RKO (cell line): ENCODE measurements at regions not wholly inside any gene's neighbourhood (a gene's known extent, or its start where the extent isn't known, plus 50 kb on each side); places are given as distances from the start of the nearest gene placed in this dataset.
"Not testable (repeated sequence)": the region's sequence is repeated elsewhere in the genome, so short reads cannot be mapped to it uniquely, and the experiment has no call there.

Experiments used
- DNase-seq: peaks from one replicate; pipeline ENCODE4 v3.0.0-alpha.2; 2016; ENCODE audit warnings: low spot score

DNA sequence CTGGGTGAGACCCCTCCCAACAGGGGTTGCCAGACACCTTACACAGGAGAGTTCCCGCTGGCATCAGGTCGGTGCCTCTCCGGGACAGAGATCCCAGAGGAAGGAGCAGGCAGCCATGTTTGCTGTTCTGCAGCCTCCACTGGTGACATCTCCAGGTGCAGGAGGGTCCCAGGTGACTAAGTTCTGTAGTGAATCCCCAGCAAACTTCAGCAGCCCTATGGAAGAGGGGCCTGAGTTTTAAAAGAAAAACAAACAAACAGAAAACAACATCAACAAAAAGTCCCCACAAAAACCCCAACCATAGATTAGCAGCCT is 515.1 kb downstream of the FRK start:
- no peak for DNase-seq

DNA sequence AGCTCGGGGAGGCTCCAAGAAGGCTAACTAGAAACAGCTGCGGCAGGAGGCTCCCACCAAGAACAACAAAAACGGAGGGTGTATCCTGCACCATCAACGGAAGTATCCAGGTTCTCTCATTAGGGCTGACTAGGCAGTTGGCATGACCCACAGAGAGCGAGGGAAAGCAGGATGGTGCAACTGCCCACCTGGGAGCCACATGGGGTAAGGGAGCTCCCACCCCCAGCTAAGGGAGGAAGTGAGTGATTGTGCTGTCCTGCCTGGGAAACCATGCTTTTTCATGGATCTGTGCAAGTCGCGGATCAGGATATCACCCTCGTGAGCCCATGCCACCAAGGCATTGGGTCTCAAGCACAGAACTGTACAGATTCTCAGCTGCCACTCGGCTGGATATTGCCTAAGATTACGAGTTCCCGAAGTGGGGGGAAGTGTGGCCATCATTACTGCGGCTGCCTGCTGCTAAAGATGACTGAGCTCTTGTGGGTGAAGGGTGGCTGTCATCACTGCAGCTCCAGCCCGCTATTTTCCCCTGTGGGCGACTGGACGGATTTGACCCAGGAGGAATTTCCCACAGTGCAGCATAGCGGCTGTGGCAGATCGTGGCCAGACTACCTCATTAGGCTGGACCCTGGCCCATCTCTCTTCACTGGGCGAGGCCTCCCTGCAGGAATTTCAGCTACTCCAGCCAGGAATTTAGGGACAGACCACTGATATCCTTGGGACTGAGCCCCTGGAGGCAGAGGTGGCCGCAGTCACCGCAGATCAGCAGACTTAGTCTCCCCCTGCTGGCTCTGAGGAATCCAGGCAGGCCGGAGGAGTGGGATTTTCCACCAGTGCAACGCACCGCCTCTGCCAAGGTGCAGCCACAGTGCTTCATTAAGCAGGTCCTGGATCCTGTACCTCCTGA is 515.7 kb downstream of the FRK start:
- no peak for DNase-seq

DNA sequence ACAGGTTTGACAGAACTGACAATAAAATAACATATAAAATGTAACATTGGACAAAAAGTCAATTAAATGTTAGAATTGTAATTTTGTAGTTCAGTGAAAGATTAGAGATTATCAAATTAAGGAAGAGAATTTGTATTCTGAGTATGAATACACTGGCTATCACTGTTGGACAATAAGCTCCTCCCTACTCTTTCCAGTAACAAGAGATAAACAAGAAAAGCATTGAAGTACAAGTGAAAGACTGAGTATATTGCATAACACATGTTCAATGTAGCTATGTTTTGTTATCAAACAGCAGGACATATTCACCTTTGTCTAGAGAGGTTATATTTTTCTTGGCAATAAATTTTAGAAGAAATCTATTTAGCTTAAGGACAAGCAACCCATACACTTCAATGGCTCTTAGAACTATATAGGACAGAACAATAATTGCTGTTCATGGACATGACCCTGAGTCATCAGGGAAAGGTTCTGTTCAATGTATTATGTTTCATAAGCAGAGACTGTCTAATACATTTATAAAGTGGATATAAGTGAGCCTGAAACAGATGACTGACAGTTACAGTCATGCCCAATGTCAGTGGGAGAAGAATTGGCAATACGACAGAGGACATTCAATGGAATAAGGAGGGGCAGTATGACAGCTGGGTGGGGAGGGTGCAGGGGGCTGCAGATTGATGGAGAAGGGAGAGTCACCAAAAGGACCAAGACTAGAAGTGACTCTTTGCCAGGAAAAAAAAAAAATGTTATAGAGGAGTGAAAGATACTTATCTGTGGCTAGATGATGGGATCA is 520.4 kb downstream of the FRK start:
- no peak for DNase-seq

DNA sequence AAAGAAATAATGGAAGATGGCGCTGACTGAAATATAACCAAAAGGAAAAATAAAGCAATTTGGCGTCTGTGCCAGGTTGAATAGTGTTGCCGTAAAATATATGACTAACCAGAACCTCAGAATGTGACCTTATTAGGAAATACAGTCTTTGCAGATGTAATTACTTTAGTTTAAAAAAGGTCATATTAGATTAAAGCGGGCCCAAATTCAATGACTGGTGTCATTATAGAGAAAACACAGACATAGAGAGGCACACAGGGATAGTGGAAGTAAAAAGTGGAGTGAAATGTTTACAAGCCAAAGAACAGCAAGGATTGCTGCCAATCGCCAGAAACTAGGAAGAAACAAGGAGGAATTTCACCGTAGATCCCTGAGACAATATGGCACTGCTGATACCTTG is 521.2 kb downstream of the FRK start:
- no peak for DNase-seq

DNA sequence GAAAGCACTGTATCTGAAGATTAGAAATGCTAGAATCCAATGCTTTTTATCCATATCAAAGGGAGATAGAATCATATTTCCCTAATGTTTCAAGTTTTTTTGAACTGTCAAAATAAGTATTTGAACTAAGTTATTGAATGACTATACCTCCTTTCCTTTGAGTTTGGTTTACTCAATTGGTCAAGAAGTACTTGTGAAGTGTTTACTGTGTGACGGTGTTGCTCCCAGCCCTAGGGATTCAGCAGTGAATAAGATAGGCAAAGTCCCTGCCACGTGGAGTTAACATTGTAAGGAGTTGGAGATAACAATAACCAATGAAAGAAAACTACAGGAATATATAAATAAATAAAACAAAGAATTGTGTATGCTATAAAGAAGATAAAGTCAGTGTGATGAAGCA is 535.9 kb downstream of the FRK start:
- DNase-seq = no peak

DNA sequence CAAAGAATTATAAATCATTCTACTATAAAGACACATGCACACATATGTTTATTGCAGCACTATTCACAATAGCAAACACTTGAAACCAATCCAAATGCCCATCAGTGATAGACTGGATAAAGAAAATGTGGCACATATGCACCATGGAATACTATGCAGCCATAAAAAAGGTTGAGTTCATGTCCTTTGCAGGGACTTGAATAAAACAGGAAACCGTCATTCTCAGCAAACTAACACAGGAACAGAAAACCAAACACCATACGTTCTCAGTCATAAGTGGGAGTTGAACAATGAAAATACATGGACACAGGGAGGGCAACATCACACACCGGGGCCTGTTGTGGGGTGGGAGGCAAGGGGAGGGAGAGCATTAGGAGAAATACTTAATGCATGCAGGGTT is 538.9 kb downstream of the FRK start:
- not testable (repeated sequence) for DNase-seq

DNA sequence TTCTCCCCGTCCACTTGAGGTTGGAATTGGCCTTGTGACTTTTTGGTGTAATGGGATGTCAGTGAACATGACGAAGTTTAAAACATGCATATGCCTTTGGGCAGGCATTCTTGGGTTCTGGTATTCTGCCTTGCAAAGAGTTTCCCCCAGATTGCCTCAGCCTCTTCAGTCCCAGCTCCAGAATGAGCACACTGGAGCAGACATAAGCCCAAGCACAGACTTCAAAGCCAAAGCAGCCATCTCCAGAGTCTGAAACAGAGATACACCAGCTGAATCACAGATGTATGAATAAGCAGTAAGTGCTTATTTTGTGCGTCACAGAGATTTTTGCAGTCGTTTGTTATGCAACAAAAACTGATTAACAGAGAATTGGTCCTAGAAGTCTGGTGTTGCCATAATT is 546.0 kb downstream of the FRK start:
- peak; percentile 36 for DNase-seq

DNA sequence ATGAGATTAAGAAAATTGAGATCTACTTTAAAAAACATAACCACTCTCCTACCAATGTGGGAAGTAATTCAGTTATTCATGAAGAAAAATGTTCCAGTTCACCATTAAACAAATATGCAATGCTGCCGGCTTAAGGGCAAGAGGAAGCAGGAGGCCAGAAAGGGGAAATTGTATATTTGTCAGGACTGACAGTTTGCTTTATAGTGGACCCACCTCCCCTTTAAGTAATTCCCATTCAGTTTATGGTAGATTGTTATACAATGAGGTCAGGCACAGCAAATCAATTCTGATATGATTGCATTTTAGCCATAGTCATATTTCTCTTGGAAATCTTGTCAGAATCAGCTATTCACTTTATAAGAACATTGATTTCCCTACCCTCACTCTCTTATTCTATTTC is 547.8 kb downstream of the FRK start:
- DNase-seq = no peak

DNA sequence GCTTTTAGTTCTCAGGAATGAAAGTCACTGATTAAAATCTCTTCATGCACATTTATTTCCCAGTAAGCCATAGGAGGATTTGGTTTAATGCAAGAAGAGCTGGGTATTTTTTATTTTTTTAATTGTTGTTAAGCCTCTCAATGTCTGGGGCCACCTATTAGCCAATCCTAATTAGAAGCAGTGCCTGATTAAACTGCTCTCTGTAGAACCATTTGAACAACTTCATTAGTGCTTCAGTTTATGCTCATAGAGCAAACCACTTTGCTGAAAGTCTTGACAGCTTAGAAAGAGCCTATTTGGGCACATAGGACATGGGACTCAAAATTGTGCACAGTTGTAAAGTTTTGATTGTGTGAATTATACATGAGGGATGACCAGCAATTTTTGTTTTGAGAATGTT is 548.9 kb downstream of the FRK start:
- DNase-seq = no peak

DNA sequence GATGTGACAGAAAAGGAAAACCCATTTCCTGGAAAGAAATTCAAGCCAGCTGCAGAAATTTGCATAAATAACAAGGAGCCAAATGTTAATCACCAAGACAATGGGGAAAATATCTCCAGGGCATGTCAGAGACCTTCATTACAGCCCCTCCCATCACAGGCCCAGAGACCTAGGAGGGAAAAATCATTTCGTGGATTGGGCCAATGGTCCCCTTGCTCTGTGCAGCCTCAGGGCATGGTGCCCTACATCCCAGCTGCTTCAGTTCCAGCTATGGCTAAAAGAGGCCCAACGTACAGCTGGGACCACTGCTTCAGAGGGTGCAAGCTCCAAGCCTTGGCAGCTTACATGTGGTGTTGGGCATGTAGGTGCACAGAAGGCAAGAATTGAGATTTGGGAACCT is 558.3 kb downstream of the FRK start:
- not testable (repeated sequence) for DNase-seq

DNA sequence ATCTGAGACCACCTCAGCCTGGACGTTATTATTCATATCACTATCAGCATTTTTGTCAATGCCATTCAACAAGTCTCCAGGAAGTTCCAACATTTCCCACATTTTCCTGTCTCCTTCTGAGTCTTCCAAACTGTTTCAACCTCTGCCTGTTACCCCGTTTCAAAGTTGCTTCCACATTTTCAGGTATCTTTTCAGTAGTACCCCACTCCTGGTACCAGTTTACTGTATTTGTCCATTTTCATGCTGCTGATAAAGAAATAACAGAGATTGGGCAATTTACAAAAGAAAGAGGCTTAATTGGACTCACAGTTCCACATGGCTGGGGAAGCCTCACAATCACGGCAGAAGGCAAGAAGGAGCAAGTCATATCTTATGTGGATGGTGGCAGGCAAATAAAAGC is 565.5 kb downstream of the FRK start:
- no peak for DNase-seq

DNA sequence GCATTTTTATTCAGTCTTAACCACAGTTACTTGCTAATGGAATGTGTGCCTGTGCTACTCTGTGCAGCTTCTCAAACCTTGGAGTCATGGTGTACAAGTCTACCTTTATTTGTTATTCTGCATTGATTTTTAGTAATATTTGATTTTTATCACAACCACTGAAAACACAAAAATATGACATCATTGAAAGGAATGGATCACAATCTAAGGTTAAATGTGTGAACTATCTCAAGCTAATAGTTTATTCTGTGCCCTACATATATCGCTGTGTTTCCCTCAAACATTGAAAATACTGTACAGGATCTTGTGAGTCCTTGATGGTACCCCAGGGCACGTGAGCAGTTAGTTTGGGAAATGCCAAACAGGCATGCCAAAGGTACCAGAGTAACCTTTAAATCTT is 573.4 kb downstream of the FRK start:
- no peak for DNase-seq

DNA sequence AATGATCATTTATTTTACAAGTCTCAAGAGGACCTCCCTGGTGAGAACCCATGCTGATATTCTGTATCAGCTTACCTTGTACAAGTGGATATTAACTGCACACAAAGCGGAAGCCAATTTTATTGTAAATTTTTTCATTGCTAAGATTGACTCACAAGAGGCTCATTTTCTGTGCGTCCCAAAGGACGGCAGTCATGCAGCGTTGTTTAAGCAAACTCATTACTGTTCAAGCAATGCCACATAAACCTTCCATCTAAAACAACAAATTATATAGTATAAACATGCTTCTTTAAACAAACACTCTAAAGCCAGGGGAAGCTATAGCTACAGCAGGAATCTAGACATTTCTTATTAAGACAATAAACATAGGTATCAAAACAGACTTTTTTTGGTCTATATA is 575.3 kb downstream of the FRK start:
- no peak for DNase-seq

DNA sequence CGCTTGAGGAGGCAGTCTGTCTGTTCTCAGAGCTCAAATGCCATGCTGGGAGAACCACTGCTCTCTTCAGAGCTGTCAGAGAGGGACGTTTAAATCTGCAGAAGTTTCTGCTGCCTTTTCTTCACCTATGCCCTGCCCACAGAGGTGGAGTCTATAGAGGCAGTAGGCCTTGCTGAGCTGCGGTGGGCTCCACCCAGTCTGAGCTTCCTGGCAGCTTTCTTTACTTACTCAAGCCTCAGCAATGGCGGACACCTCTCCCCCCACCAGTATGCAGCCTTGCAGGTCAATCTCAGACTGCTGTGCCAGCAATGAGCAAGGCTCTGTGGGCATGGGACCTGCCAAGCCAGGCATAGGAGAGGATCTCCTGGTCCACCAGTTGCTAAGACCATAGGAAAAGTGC is 580.1 kb downstream of the FRK start:
- DNase-seq = not testable (repeated sequence)

DNA sequence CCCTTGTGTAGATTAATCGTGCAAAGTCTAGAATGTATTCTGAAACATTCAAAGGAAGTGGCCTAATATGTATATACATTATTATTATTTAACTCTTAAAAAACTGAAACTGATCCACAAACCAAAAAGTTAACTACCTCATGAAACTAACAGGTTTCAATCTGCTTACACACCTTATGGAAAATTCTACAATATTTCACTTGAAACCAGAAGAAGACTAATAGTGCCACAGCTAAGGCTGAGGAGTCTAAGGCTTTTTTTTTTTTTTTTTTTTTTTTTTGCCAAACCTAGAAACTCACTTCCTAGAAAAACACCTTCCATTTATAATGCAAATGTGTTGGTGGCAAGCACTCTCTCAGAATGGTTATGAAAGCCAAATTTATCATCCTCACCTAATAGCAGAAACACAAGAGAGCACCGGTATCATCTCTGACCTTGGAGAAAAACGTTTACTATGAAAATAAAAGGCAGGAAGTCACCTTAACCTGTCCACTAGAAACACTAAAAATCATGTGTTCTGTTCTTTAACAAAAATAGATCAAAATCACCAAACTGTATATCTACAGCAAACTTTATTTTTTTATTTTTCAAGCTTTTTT is 586.1 kb downstream of the FRK start:
- DNase-seq = no peak

DNA sequence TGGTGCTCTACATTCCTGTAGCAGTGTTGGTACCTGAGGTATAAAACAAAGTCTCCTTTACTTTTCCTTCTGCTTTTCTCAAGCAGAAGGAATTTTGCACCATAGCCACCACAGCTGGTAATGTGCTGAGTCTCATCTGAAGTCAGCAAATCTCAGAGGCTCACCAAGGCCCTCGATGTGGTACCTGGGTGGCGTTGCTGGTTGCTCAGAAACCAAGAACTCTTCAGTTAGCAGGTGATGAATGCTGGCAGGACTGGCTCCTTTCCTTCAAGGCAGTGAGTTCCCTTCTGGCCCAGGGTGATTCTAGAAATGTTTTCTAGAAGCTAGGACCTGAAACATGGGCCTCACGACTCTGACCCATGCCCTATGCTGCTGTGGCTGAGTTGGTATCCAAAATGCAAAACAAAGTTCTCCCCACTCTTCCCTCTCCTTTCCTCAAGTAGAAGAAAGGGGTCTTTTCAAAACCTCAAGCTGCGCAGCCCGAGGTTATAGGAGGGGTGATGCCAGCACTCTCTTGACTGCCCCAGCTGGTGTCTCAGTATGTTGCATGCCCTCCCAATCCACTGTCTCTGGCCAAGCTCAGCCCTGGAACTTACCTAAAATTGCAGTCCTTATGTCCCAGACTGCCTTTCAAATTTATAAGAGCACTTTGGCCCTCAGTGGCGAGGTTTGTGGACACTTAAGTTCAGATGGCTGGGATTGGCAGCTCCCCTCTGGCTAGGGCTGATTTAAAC is 592.3 kb downstream of the FRK start:
- no peak for DNase-seq

DNA sequence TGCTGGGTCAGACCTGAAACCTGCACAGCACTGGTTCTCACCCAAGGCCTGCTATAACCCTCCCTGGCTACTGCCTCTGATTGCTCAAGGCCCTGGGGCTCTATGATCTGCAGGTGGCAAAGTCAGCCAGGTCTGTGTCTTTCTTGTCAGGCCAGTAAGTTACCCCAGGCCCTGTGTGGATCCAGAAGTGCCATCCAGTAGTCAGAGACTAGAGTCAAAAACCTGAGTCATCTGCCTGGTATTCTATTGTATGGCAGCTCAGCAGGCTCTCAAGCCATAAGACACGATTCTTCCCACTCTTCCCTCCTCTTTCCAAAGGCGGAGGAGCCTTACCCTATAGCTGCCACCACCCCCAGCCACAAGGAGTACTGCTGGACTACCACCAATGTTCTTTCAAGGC is 593.0 kb downstream of the FRK start:
- DNase-seq = no peak

DNA sequence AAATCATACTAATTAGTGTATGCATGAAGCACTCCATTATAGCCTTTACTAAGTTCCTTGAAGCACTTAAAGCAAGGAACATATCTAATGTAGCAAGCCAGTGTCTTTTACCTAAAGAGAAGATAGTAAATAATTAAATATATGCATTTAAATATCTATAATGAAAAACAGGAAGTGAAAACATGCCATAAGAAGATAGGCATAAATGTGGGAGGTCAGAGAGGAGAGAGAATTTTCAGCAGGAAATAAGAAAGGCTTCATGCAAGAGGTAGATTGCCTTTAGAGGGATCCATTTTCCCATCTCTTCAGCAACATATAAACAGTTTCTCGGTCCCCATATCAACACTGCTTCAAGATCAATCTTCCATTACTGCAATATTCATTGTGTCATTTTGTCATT is 599.8 kb downstream of the FRK start:
- DNase-seq = no peak

DNA sequence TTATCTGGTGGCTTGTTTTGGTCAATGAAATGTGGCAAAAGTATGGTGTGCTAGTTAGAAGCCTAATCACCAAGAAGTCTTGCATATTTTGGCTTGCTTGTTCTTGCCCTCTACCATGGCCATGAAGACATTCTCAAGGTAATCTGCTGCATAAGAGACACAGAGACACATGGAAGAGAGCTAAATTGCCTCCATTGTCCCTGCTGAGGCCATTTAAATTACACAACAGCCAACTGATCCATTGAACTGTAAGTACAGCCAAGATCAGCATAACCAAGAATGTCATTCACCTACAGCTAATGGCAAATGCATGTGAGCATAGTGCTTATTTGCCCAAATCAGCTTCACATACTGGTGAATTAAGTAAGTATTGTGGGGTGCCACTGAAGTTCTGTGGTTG is 603.8 kb downstream of the FRK start:
- no peak for DNase-seq

DNA sequence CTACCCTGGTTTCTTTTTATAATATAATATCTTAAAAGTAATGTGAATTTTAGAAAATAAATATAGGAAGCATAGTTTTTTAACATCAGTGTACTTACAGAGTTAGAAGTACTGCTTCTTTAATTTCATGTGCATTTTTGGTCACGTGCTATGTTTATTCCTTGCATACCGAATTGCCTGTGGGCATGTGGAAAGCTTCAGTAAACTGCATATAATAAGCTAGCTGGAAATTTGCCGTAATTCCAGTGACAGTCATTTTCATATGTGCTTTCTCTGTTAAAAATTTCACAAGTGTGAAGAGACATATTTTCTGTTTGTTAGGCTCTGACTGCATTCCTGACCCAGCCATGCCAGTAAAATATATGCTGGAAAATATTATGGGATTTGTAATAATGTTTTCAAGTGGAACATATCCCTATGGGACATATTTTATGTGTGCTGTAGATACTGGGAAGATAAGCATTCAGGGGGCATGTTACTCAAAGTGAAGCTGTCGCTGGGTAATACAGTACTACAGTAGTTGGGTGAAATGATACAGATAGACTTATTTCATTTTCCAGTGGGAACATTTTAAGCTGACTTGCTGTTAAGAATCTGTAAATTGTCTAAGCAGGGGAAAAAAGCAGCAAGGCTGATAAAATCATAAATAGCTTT is 616.7 kb downstream of the FRK start:
- no peak for DNase-seq

DNA sequence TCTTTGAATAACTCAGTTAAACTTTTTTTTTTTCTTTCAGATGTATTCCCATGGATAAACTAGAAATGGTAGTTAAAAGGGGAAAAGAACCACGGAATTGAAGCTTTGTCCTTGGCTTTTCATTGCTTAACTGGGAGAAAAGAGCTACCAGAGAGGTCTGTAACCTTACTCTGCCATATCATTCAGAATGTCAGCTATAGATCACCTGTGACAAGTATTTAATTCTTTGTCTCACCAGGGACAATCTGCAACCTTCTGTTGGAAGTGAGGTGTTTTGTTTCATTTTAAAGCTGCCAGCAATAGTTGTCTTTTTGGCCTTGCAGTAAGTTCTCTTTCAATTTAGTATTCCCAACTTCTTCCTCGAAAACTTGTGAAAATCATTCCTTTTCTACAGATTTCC is 618.4 kb downstream of the FRK start:
- DNase-seq = no peak

DNA sequence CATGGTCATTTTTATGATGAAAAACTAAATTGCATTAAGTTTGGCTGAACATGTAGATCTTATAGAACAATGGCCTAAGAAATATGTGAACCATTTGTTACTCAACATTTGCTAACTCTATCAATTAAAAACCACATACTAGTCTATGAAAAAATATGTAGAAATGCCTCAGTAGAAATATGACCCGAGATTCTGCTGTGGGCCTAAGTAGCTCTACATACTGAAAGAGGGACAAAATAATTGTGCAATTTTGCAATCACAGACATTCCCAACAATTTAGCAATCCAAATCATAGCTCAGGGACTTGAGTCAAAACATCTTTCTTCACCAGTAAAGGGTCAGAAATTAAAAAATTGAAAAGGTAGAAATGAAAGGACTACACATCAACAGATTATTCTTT is 619.0 kb downstream of the FRK start:
- DNase-seq = no peak
